DMS53 treated with DMSO at 0.1 percent for 48 hours (cell line): ENCODE measurements at regions not wholly inside any gene's neighbourhood (a gene's known extent, or its start where the extent isn't known, plus 50 kb on each side); places are given as distances from the start of the nearest gene placed in this dataset.

Experiments used
- DNase-seq: peaks from one replicate; lab custom pipeline; 2025; ENCODE audit not compliant: unreplicated experiment; lab: John Stamatoyannopoulos, UW

GRCh38 chr16:62254372-62254771 is 218.1 kb upstream of the CDH8 start:
- DNase-seq, result no peak

- no peak for DNase-seq
These were observed 217.7 kb upstream of the CDH8 start for GRCh38 chr16:62253966-62254365.

GRCh38 chr16:62249069-62249468 is 212.8 kb upstream of the CDH8 start:
- no peak for DNase-seq

GRCh38 chr16:62240722-62241121 is 204.5 kb upstream of the CDH8 start:
- DNase-seq, result no peak

- DNase-seq, result peak; percentile 56
These were observed 189.4 kb upstream of the CDH8 start for GRCh38 chr16:62225675-62226074.

- DNase-seq, result no peak
These were observed 188.5 kb upstream of the CDH8 start for GRCh38 chr16:62224646-62225209.

GRCh38 chr16:62216837-62217236 is 180.6 kb upstream of the CDH8 start:
- DNase-seq, result no peak

GRCh38 chr16:62213763-62214162 is 177.5 kb upstream of the CDH8 start:
- no peak for DNase-seq

- no peak for DNase-seq
These were observed 172.7 kb upstream of the CDH8 start for GRCh38 chr16:62208934-62209333.

GRCh38 chr16:62205459-62205858 is 169.2 kb upstream of the CDH8 start:
- DNase-seq, result no peak

- no peak for DNase-seq
These were observed 165.7 kb upstream of the CDH8 start for GRCh38 chr16:62201911-62202310.

- DNase-seq, result no peak
These were observed 158.6 kb upstream of the CDH8 start for GRCh38 chr16:62194828-62195227.

GRCh38 chr16:62190426-62190825 is 154.2 kb upstream of the CDH8 start:
- peak; percentile 0 for DNase-seq

- DNase-seq, result no peak
These were observed 141.3 kb upstream of the CDH8 start for GRCh38 chr16:62177351-62178203.

- no peak for DNase-seq
These were observed 134.4 kb upstream of the CDH8 start for GRCh38 chr16:62170642-62171041.

- no peak for DNase-seq
These were observed 131.3 kb upstream of the CDH8 start for GRCh38 chr16:62167551-62167950.

- no peak for DNase-seq
These were observed 121.3 kb upstream of the CDH8 start for GRCh38 chr16:62157544-62157943.

GRCh38 chr16:62156971-62157370 is 120.7 kb upstream of the CDH8 start:
- no peak for DNase-seq

GRCh38 chr16:62149631-62150030 is 113.4 kb upstream of the CDH8 start:
- no peak for DNase-seq

GRCh38 chr16:62137996-62138395 is 101.8 kb upstream of the CDH8 start:
- no peak for DNase-seq

GRCh38 chr16:62135911-62136310 is 99.7 kb upstream of the CDH8 start:
- no peak for DNase-seq

GRCh38 chr16:62135446-62135845 is 99.2 kb upstream of the CDH8 start:
- DNase-seq, result no peak

- no peak for DNase-seq
These were observed 93.9 kb upstream of the CDH8 start for GRCh38 chr16:62130101-62130500.
